ENCODE measurements at regions not wholly inside any gene's neighbourhood (a gene's known extent, or its start where the extent isn't known, plus 50 kb on each side); places are given as distances from the start of the nearest gene placed in this dataset.

GRCh38 chr3:82637574-82637973 is 876.1 kb upstream of the GBE1 start:
- TF ChIP-seq TOX (CRISPR knock-in tag; IDR thresholded peaks at IDR 0.05; ENCODE audit: borderline replicate concordance): no peak
- TF ChIP-seq CSRNP3 (CRISPR knock-in tag; IDR thresholded peaks at IDR 0.05): no peak
- TF ChIP-seq TSHZ2 (CRISPR knock-in tag; IDR thresholded peaks at IDR 0.05): no peak
- TF ChIP-seq PATZ1 (CRISPR knock-in tag; IDR thresholded peaks at IDR 0.05; ENCODE audit: borderline replicate concordance): no peak
